MCF 10A (cell line): ENCODE measurements at regions not wholly inside any gene's neighbourhood (a gene's known extent, or its start where the extent isn't known, plus 50 kb on each side); places are given as distances from the start of the nearest gene placed in this dataset.

ENCODE experiments used
- BruUV-seq: library from RNA; stranded (reverse); fragments of 400-500 nt; replicated peaks from 2 replicates; lab custom pipeline; 2021; lab: Mats Ljungman, UMichigan
- CTCF ChIA-PET: fragments of 300-600 bp; sonication (Branson Sonifier 250); formaldehyde crosslinking; extraction: SDS; loops from one replicate; lab custom pipeline; 2021; ENCODE audit warnings: antibody characterized with exemption, inconsistent platforms; lab: Yijun Ruan, JAX
- POLR2A ChIA-PET: fragments of 300-600, 350-650 bp; sonication (Branson Sonifier 250); formaldehyde crosslinking; extraction: SDS; loops from one replicate; lab custom pipeline; 2020; ENCODE audit warnings: antibody characterized with exemption, inconsistent platforms; lab: Yijun Ruan, JAX
- DNase-seq: peaks from one replicate; pipeline ENCODE4 v3.0.0-alpha.2; 2018; ENCODE audit not compliant: unreplicated experiment
- H3K27ac Mint-ChIP-seq: one replicate; pipeline ENCODE4 v1.8.0; 2022; ENCODE audit warnings: mild to moderate bottlenecking, low read depth, mixed read lengths; ENCODE audit not compliant: unreplicated experiment
- H3K27me3 Mint-ChIP-seq: one replicate; pipeline ENCODE4 v1.8.0; 2022; ENCODE audit warnings: mixed read lengths; ENCODE audit not compliant: insufficient read depth, unreplicated experiment
- H3K36me3 Mint-ChIP-seq: one replicate; pipeline ENCODE4 v1.8.0; 2022; ENCODE audit warnings: mild to moderate bottlenecking, moderate library complexity, mixed read lengths; ENCODE audit not compliant: insufficient read depth, unreplicated experiment
- H3K4me1 Mint-ChIP-seq: one replicate; pipeline ENCODE4 v1.8.0; 2022; ENCODE audit warnings: mixed read lengths; ENCODE audit not compliant: insufficient read depth, unreplicated experiment
- H3K4me3 Mint-ChIP-seq: one replicate; pipeline ENCODE4 v1.8.0; 2022; ENCODE audit warnings: mild to moderate bottlenecking, moderate library complexity, mixed read lengths; ENCODE audit not compliant: unreplicated experiment
- H3K9me3 Mint-ChIP-seq: one replicate; pipeline ENCODE4 v1.8.0; 2022; ENCODE audit warnings: mixed read lengths; ENCODE audit not compliant: unreplicated experiment
- CTCF ChIP-seq: fragments of 200-600 bp; IDR thresholded peaks from one replicate; pipeline ENCODE4 v1.8.0; 2022; ENCODE audit warnings: antibody characterized with exemption, mild to moderate bottlenecking; ENCODE audit not compliant: unreplicated experiment
- intact Hi-C: fragments of 100-400 bp; cut with micrococcal nuclease; formaldehyde crosslinking; loops from 2 replicates; pipeline ENCODE4 v1.14.1; 2022

GRCh38 chr1:219446288-219446687, 166.6 kb downstream of the ZC3H11B start:
- DNase-seq, result no peak
- TF ChIP-seq CTCF, result no peak
- Mint-ChIP-seq H3K27me3 (peaks cover 75% of the 10 kb centered on the region), H3K9me3 (no peaks in the 10 kb centered on the region), H3K27ac (no peak overlapping the region), H3K36me3 (no peaks in the 10 kb centered on the region), H3K4me1 (no peaks in the 10 kb centered on the region), H3K4me3 (no peak overlapping the region)
- POLR2A ChIA-PET, result interaction anchor here (0.6 kb wide), 1 partner anchor 41 kb away, joined by 3 read pairs; no protein-coding TSS in a partner anchor
- intact Hi-C loops, result no loop called here
- CTCF ChIA-PET, result interaction anchor here (0.6 to 1.7 kb wide), 4 partner anchors 29 to 650 kb away, joined by 3 to 6 read pairs (median 3); no protein-coding TSS in a partner anchor
- no TSS peak for BruUV-seq

GRCh38 chr1:219445864-219446263, 167.0 kb downstream of the ZC3H11B start:
- Mint-ChIP-seq H3K4me1 (no peaks in the 10 kb centered on the region), H3K9me3 (no peaks in the 10 kb centered on the region), H3K27me3 (peaks cover 80% of the 10 kb centered on the region), H3K27ac (no peak overlapping the region), H3K36me3 (no peaks in the 10 kb centered on the region), H3K4me3 (no peak overlapping the region)
- CTCF ChIA-PET, result interaction anchor here (0.6 to 1.7 kb wide), 4 partner anchors 29 to 650 kb away, joined by 3 to 6 read pairs (median 3); no protein-coding TSS in a partner anchor
- DNase-seq, result no peak
- no TSS peak for BruUV-seq
- no peak for TF ChIP-seq CTCF
- POLR2A ChIA-PET, result interaction anchor here (0.6 kb wide), 1 partner anchor 42 kb away, joined by 3 read pairs; no protein-coding TSS in a partner anchor
- intact Hi-C loops, result no loop called here

- CTCF ChIA-PET, result interaction anchor here (0.5 to 1.6 kb wide), 4 partner anchors 14 to 368 kb away, joined by 3 to 7 read pairs (median 4); no protein-coding TSS in a partner anchor
- no peak overlapping the region for H3K27ac Mint-ChIP-seq
- H3K27me3 Mint-ChIP-seq, result peaks cover 77% of the 10 kb centered on the region
- no peak overlapping the region for H3K4me3 Mint-ChIP-seq
- intact Hi-C loops, result no loop called here
- no peaks in the 10 kb centered on the region for H3K4me1 Mint-ChIP-seq
- no TSS peak for BruUV-seq
- POLR2A ChIA-PET, result interaction anchor here (0.7 to 2.0 kb wide), 3 partner anchors 11 to 18 kb away, joined by 4 read pairs; no protein-coding TSS in a partner anchor
- no peak for TF ChIP-seq CTCF
- DNase-seq, result no peak
- H3K36me3 Mint-ChIP-seq, result no peaks in the 10 kb centered on the region
- no peaks in the 10 kb centered on the region for H3K9me3 Mint-ChIP-seq
Observed at GRCh38 chr1:219444474-219444873, 168.4 kb downstream of the ZC3H11B start.

GRCh38 chr1:219443763-219444162, 169.1 kb downstream of the ZC3H11B start:
- no peak overlapping the region for H3K27ac Mint-ChIP-seq
- no peak overlapping the region for H3K4me3 Mint-ChIP-seq
- peaks cover 77% of the 10 kb centered on the region for H3K27me3 Mint-ChIP-seq
- no peak for TF ChIP-seq CTCF
- intact Hi-C loops, result no loop called here
- no TSS peak for BruUV-seq
- no peak for DNase-seq
- POLR2A ChIA-PET, result interaction anchor here (0.7 to 2.0 kb wide), 3 partner anchors 15 to 135 kb away, joined by 4 read pairs; no protein-coding TSS in a partner anchor
- CTCF ChIA-PET, result interaction anchor here (0.5 to 1.6 kb wide), 6 partner anchors 14 to 369 kb away, joined by 3 to 7 read pairs (median 4); no protein-coding TSS in a partner anchor
- no peaks in the 10 kb centered on the region for H3K36me3 Mint-ChIP-seq
- H3K4me1 Mint-ChIP-seq, result no peaks in the 10 kb centered on the region
- H3K9me3 Mint-ChIP-seq, result no peaks in the 10 kb centered on the region
